Panc1 (cell line): ENCODE measurements at regions not wholly inside any gene's neighbourhood (a gene's known extent, or its start where the extent isn't known, plus 50 kb on each side); places are given as distances from the start of the nearest gene placed in this dataset.

Source experiments
- ATAC-seq: fragments of 200-7000 bp; cut with Tn5 transposase; 2 replicates; pipeline ENCODE4 v1.9.1; 2020; ENCODE audit warnings: mild to moderate bottlenecking, moderate library complexity
- BruUV-seq: library from RNA; stranded (reverse); fragments of 400-500 nt; replicated peaks from 2 replicates; lab custom pipeline; 2021; lab: Mats Ljungman, UMichigan
- CTCF ChIA-PET: fragments of 300-600 bp; sonication (Branson Sonifier 250); formaldehyde crosslinking; loops from one replicate; lab custom pipeline; 2022; ENCODE audit warnings: antibody characterized with exemption; lab: Charles Lee
- POLR2A ChIA-PET: fragments of 300-600 bp; sonication (Branson Sonifier 250); formaldehyde crosslinking; loops from one replicate; lab custom pipeline; 2022; ENCODE audit warnings: antibody characterized with exemption; lab: Charles Lee
- DNase-seq: peaks from one replicate; pipeline ENCODE4 v3.0.0-alpha.2; 2010; ENCODE audit warnings: low read depth, low spot score
- H3K27ac ChIP-seq: 2 replicates; pipeline ENCODE4 v1.5.1; 2011; ENCODE audit warnings: mild to moderate bottlenecking, low read length, inconsistent platforms
- H3K27me3 ChIP-seq: fragments of 200-500 bp; sonication (Bioruptor generic); 2 replicates; pipeline ENCODE4 v1.6.0; 2014; ENCODE audit warnings: low read length, inconsistent platforms; ENCODE audit not compliant: control insufficient read depth, insufficient read depth
- H3K36me3 ChIP-seq: fragments of 200-500 bp; sonication (Bioruptor generic); 2 replicates; pipeline ENCODE4 v1.5.1; 2014; ENCODE audit warnings: inconsistent platforms, mild to moderate bottlenecking, low read length, moderate library complexity; ENCODE audit not compliant: control insufficient read depth, insufficient read depth
- H3K4me1 ChIP-seq: 2 replicates; pipeline ENCODE4 v1.5.1; 2011; ENCODE audit warnings: inconsistent platforms, mild to moderate bottlenecking, low read length, moderate library complexity; ENCODE audit not compliant: control insufficient read depth, insufficient read depth
- H3K4me3 ChIP-seq, 2 experiments: 2 replicates each; pipeline ENCODE4 v1.5.1; 2011 to 2012; ENCODE audit warnings: low read depth in 2 of 2, low read length in 2 of 2, mild to moderate bottlenecking in 2 of 2, inconsistent platforms in 1 of 2, moderate library complexity in 1 of 2
- H3K9me3 ChIP-seq: fragments of 200-500 bp; sonication (Bioruptor generic); 2 replicates; pipeline ENCODE4 v1.5.1; 2014; ENCODE audit warnings: low read depth, mild to moderate bottlenecking, inconsistent platforms, low read length, moderate library complexity; ENCODE audit not compliant: control insufficient read depth, insufficient read depth
- CTCF ChIP-seq: fragments of 450-650 bp; IDR thresholded peaks from 2 replicates; pipeline ENCODE4 v1.5.1; 2017; ENCODE audit warnings: mild to moderate bottlenecking
- POLR2AphosphoS5 ChIP-seq: IDR thresholded peaks from 2 replicates; pipeline ENCODE4 v1.6.1; 2012; ENCODE audit warnings: mild to moderate bottlenecking, low read depth, low read length, moderate library complexity
- REST ChIP-seq, 2 experiments: IDR thresholded peaks; 2 replicates each; pipeline ENCODE4 v1.6.1; 2011 to 2012; ENCODE audit warnings: low read depth in 2 of 2, control low read depth in 1 of 2, low read length in 1 of 2, mild to moderate bottlenecking in 1 of 2, moderate library complexity in 1 of 2; ENCODE audit not compliant: insufficient read depth in 1 of 2
- SIN3A ChIP-seq: IDR thresholded peaks from 2 replicates; pipeline ENCODE4 v1.6.1; 2012; ENCODE audit warnings: low read depth, mild to moderate bottlenecking, low read length, moderate library complexity, borderline replicate concordance; ENCODE audit not compliant: insufficient read depth
- TCF7L2 ChIP-seq: IDR thresholded peaks from 2 replicates; pipeline ENCODE4 v1.6.1; 2011; ENCODE audit warnings: mild to moderate bottlenecking, low read depth, low read length, inconsistent platforms
- in situ Hi-C: cut with HindIII; loops from 2 replicates; pipeline ENCODE4 v1.10.0; 2016; ENCODE audit warnings: low sequenced_read_pairs, low pct_unique_long_range_greater_than_20kb
- intact Hi-C: fragments of 100-400 bp; cut with micrococcal nuclease; formaldehyde crosslinking; loops from one replicate; pipeline ENCODE4 v1.10.0; 2022; ENCODE audit not compliant: unreplicated experiment

- in situ Hi-C loops (no loop called here), intact Hi-C loops (no loop called here)
- Histone ChIP-seq H3K4me1 (no peaks in the 10 kb centered on the region), H3K36me3 (no peaks in the 10 kb centered on the region), H3K27ac (no peak overlapping the region), H3K9me3 (no peaks in the 10 kb centered on the region), H3K27me3 (no peaks in the 10 kb centered on the region), H3K4me3 (no peak overlapping the region)
- ATAC-seq (no peak), DNase-seq (no peak)
- no peak for TF ChIP-seq REST (IDR thresholded peaks at IDR 0.05; ENCODE audit: insufficient read depth in 1 of 2, low read depth in 2 of 2, low read length in 1 of 2)
- TF ChIP-seq POLR2AphosphoS5: no peak
- TF ChIP-seq CTCF: no peak
- no peak for TF ChIP-seq TCF7L2
- TF ChIP-seq SIN3A: no peak
- ChIA-PET CTCF (no interaction called here), POLR2A (no interaction called here)
- no TSS peak for BruUV-seq
Observed at GRCh38 chr22:34490886-34491285, 570.6 kb upstream of the LARGE1 start.

GRCh38 chr22:34493486-34493885 lies 572.5 kb upstream of the ISX start:
- in situ Hi-C loops: no loop called here
- no peak for ATAC-seq
- Histone ChIP-seq H3K27ac (no peak overlapping the region), H3K36me3 (no peaks in the 10 kb centered on the region), H3K4me1 (no peaks in the 10 kb centered on the region), H3K4me3 (no peak overlapping the region), H3K27me3 (no peaks in the 10 kb centered on the region), H3K9me3 (no peaks in the 10 kb centered on the region)
- no peak for DNase-seq
- no TSS peak for BruUV-seq
- CTCF ChIA-PET: no interaction called here
- POLR2A ChIA-PET: no interaction called here
- intact Hi-C loops: no loop called here
- TF ChIP-seq POLR2AphosphoS5: no peak
- TF ChIP-seq CTCF: no peak
- no peak for TF ChIP-seq TCF7L2
- TF ChIP-seq SIN3A: no peak
- no peak for TF ChIP-seq REST (IDR thresholded peaks at IDR 0.05; ENCODE audit: insufficient read depth in 1 of 2, low read depth in 2 of 2, low read length in 1 of 2)
